ENCODE measurements at regions not wholly inside any gene's neighbourhood (a gene's known extent, or its start where the extent isn't known, plus 50 kb on each side); places are given as distances from the start of the nearest gene placed in this dataset.

DNA sequence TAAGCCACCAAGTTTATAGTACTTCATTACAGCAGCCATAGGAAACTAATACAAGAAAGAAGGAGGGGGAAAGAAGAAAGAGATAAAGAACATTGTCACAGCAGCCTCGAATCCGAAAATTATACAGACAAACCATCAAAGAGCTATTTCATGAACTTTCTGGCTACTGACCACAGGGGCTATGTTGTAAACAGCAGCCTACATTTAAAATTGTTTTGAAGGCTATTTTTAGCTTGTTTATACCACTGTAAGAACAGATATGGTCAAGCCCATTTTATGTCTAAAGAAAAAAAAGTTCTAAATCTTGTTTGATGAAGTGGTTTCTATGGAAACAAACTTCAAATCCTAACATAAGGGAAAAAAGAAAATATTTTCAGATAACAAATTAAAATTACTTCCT is 282.1 kb downstream of the GABRG1 start:
- Histone ChIP-seq H3F3A (ENCODE audit: insufficient read depth) (no peaks in the 10 kb centered on the region), H2AFZ (no peak overlapping the region), H3K9ac (no peak overlapping the region), H3K27me3 (replicated peaks; ENCODE audit: insufficient read depth) (no peaks in the 10 kb centered on the region), H4K20me1 (ENCODE audit: insufficient read depth) (no peaks in the 10 kb centered on the region), H3K79me2 (ENCODE audit: insufficient read depth) (no peaks in the 10 kb centered on the region), H3K27ac (no peak overlapping the region), H3K4me1 (ENCODE audit: insufficient read depth) (no peaks in the 10 kb centered on the region), H3K4me3 (no peak overlapping the region), H3K9me2 (ENCODE audit: insufficient read depth) (no peaks in the 10 kb centered on the region), H3K9me3 (ENCODE audit: low read depth) (no peaks in the 10 kb centered on the region), H3K36me3 (ENCODE audit: low read depth) (no peaks in the 10 kb centered on the region), H3K4me2 (ENCODE audit: unreplicated experiment) (no peak overlapping the region)
- no peak for TF ChIP-seq EZH2 (IDR thresholded peaks at IDR 0.05; ENCODE audit: insufficient read depth, poor library complexity, severe bottlenecking)
- no peak for TF ChIP-seq EZH2phosphoT487 (IDR thresholded peaks at IDR 0.05; ENCODE audit: insufficient read depth, low read depth)
- 3 to 12% methylated on average over 2 of the region's 2 CpGs for WGBS, 2 experiments (ENCODE audit: low coverage in 1 of 2, low lambda C conversion rate in 2 of 2, missing lambda C conversion rate in 2 of 2)
- in situ Hi-C loops (cut with MboI), result no loop called here
- DNase-seq, result no peak

DNA sequence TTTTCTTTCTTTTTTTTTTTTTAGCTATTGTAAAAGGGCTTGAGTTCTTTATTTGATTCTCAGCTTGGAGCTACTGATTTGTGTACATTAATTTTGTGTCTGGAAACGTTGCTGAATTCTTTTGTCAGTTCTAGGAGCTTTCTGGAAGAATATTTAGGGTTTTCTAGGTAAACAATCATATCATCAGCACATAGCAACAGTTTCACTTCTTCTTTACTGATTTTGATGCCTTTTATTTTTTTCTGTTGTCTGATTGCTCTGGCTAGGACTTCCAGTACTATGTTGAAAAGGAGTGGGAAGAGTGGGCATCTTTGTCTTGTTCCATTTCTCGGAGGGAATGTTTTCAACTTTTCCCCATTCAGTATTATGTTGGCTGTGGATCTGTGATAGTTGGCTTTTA is 292.2 kb downstream of the GABRG1 start:
- Histone ChIP-seq H3K9me3 (ENCODE audit: low read depth) (no peaks in the 10 kb centered on the region), H2AFZ (no peak overlapping the region), H3K79me2 (ENCODE audit: insufficient read depth) (no peaks in the 10 kb centered on the region), H3K27me3 (replicated peaks; ENCODE audit: insufficient read depth) (no peaks in the 10 kb centered on the region), H3F3A (ENCODE audit: insufficient read depth) (no peaks in the 10 kb centered on the region), H4K20me1 (ENCODE audit: insufficient read depth) (no peaks in the 10 kb centered on the region), H3K9me2 (ENCODE audit: insufficient read depth) (no peaks in the 10 kb centered on the region), H3K4me3 (no peak overlapping the region), H3K36me3 (ENCODE audit: low read depth) (no peaks in the 10 kb centered on the region), H3K4me1 (ENCODE audit: insufficient read depth) (no peaks in the 10 kb centered on the region), H3K9ac (no peak overlapping the region), H3K27ac (no peak overlapping the region), H3K4me2 (ENCODE audit: unreplicated experiment) (no peak overlapping the region)
- in situ Hi-C loops (cut with MboI), result no loop called here
- TF ChIP-seq EZH2 (IDR thresholded peaks at IDR 0.05; ENCODE audit: insufficient read depth, poor library complexity, severe bottlenecking), result no peak
- no peak for TF ChIP-seq EZH2phosphoT487 (IDR thresholded peaks at IDR 0.05; ENCODE audit: insufficient read depth, low read depth)
- WGBS, 2 experiments (ENCODE audit: low coverage in 1 of 2, low lambda C conversion rate in 2 of 2, missing lambda C conversion rate in 2 of 2), result 6 to 11% methylated on average over 2 of the region's 2 CpGs
- no peak for DNase-seq

DNA sequence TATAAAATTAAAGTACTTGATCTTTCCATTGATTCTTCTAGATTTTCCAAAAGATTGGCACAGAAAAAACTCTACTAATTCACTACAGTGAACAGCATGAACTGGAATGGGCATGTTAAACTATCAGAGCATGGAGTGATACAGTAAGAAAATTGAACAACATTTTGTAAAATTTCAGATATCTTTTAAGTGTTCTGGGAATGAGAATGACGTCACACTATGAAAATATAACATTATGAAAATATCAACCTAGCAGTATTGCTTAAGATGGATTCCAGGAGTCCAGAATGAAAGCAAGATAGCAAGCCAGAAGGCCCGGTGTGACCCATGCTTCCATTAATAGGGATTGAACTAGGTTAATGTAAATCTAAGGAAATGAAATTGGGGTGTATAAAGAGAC is 319.9 kb downstream of the GABRG1 start:
- Histone ChIP-seq H3K4me1 (ENCODE audit: insufficient read depth) (no peaks in the 10 kb centered on the region), H3K79me2 (ENCODE audit: insufficient read depth) (no peaks in the 10 kb centered on the region), H3K9me3 (ENCODE audit: low read depth) (no peaks in the 10 kb centered on the region), H4K20me1 (ENCODE audit: insufficient read depth) (no peaks in the 10 kb centered on the region), H3K4me2 (ENCODE audit: unreplicated experiment) (no peak overlapping the region), H3K27ac (no peak overlapping the region), H3K27me3 (replicated peaks; ENCODE audit: insufficient read depth) (no peaks in the 10 kb centered on the region), H3K9ac (no peak overlapping the region), H3K4me3 (no peak overlapping the region), H3F3A (ENCODE audit: insufficient read depth) (no peaks in the 10 kb centered on the region), H3K36me3 (ENCODE audit: low read depth) (no peaks in the 10 kb centered on the region), H2AFZ (no peak overlapping the region), H3K9me2 (ENCODE audit: insufficient read depth) (no peaks in the 10 kb centered on the region)
- 8 to 22% methylated on average over 2 of the region's 2 CpGs for WGBS, 2 experiments (ENCODE audit: low coverage in 1 of 2, low lambda C conversion rate in 2 of 2, missing lambda C conversion rate in 2 of 2)
- TF ChIP-seq EZH2phosphoT487 (IDR thresholded peaks at IDR 0.05; ENCODE audit: insufficient read depth, low read depth) (no peak), EZH2 (IDR thresholded peaks at IDR 0.05; ENCODE audit: insufficient read depth, poor library complexity, severe bottlenecking) (no peak)
- DNase-seq, result no peak
- in situ Hi-C loops (cut with MboI), result no loop called here

DNA sequence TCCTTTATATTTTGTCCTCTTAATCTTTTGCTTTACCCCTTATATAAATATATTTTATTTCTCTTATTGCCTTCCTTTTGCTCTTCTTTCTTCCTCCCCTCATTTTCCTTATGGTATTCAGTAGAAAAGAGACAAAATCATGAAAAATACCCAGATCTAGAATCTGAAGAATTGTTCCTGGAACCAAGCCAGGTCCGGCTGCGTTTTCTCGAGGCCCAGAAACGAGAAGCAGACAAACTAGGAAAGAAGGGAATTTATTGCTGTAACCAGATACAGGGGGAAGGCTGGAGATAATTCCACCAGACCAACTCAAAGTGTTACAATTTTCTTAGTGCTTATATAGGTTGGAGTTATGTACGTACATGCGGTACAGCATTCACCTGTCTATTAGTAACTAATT is 328.7 kb downstream of the GABRG1 start:
- Histone ChIP-seq H3K9me2 (ENCODE audit: insufficient read depth) (no peaks in the 10 kb centered on the region), H4K20me1 (ENCODE audit: insufficient read depth) (no peaks in the 10 kb centered on the region), H3K79me2 (ENCODE audit: insufficient read depth) (no peaks in the 10 kb centered on the region), H3K27ac (no peak overlapping the region), H2AFZ (no peak overlapping the region), H3K4me2 (ENCODE audit: unreplicated experiment) (no peak overlapping the region), H3K27me3 (replicated peaks; ENCODE audit: insufficient read depth) (no peaks in the 10 kb centered on the region), H3F3A (ENCODE audit: insufficient read depth) (no peaks in the 10 kb centered on the region), H3K9ac (no peak overlapping the region), H3K36me3 (ENCODE audit: low read depth) (no peaks in the 10 kb centered on the region), H3K4me3 (no peak overlapping the region), H3K9me3 (ENCODE audit: low read depth) (no peaks in the 10 kb centered on the region), H3K4me1 (ENCODE audit: insufficient read depth) (no peaks in the 10 kb centered on the region)
- no peak for TF ChIP-seq EZH2 (IDR thresholded peaks at IDR 0.05; ENCODE audit: insufficient read depth, poor library complexity, severe bottlenecking)
- no peak for DNase-seq
- in situ Hi-C loops (cut with MboI), result no loop called here
- 3 to 8% methylated on average over 6 of the region's 6 CpGs for WGBS, 2 experiments (ENCODE audit: low coverage in 1 of 2, low lambda C conversion rate in 2 of 2, missing lambda C conversion rate in 2 of 2)

DNA sequence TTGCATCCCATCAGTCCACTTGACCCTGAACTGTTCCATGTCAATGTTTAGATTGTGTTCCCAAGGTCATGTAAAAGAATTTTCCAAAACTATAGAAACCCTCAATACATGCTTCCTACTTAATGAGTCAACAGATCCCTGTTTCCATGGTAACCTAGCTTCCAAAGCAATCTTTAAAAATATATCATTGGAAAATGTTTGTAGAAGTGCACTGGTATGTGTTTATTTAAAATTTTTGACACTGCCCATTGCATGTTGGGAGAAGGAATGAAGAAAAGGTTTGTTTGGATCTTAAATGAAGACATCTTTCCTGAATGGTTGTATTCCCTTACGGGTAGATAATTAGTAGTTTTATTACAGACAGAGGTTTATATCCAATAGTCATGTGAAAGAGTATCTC is 345.3 kb downstream of the GABRG1 start:
- H3K27me3 ChIP-seq (replicated peaks; ENCODE audit: insufficient read depth), result no peaks in the 10 kb centered on the region
- no peak overlapping the region for H3K9ac ChIP-seq
- no peaks in the 10 kb centered on the region for H3K4me1 ChIP-seq (ENCODE audit: insufficient read depth)
- no peak overlapping the region for H3K4me2 ChIP-seq (ENCODE audit: unreplicated experiment)
- H2AFZ ChIP-seq, result no peak overlapping the region
- H3K9me2 ChIP-seq (ENCODE audit: insufficient read depth), result no peaks in the 10 kb centered on the region
- DNase-seq, result no peak
- in situ Hi-C loops (cut with MboI), result no loop called here
- H4K20me1 ChIP-seq (ENCODE audit: insufficient read depth), result no peaks in the 10 kb centered on the region
- H3K79me2 ChIP-seq (ENCODE audit: insufficient read depth), result no peaks in the 10 kb centered on the region
- no peak overlapping the region for H3K4me3 ChIP-seq
- no peaks in the 10 kb centered on the region for H3K36me3 ChIP-seq (ENCODE audit: low read depth)
- WGBS, 2 experiments (ENCODE audit: low coverage in 1 of 2, low lambda C conversion rate in 2 of 2, missing lambda C conversion rate in 2 of 2), result 31 to 35% methylated on average over 1 of the region's 1 CpG
- no peaks in the 10 kb centered on the region for H3K9me3 ChIP-seq (ENCODE audit: low read depth)
- no peaks in the 10 kb centered on the region for H3F3A ChIP-seq (ENCODE audit: insufficient read depth)
- TF ChIP-seq EZH2phosphoT487 (IDR thresholded peaks at IDR 0.05; ENCODE audit: insufficient read depth, low read depth) (no peak), EZH2 (IDR thresholded peaks at IDR 0.05; ENCODE audit: insufficient read depth, poor library complexity, severe bottlenecking) (no peak)
- no peak overlapping the region for H3K27ac ChIP-seq
